22Rv1 (cell line): ENCODE measurements at regions not wholly inside any gene's neighbourhood (a gene's known extent, or its start where the extent isn't known, plus 50 kb on each side); places are given as distances from the start of the nearest gene placed in this dataset.

Experiments
- ZFX ChIP-seq: fragments of 450-650 bp; IDR thresholded peaks from 2 replicates; pipeline ENCODE4 v1.6.1; 2017; ENCODE audit warnings: antibody characterized with exemption, borderline replicate concordance
- TF ChIP-seq, protein P1 (sequence below): fragments of 450-650 bp; IDR thresholded peaks from 2 replicates; pipeline ENCODE4 v1.5.1; 2017; ENCODE audit warnings: mild to moderate bottlenecking

DNA sequence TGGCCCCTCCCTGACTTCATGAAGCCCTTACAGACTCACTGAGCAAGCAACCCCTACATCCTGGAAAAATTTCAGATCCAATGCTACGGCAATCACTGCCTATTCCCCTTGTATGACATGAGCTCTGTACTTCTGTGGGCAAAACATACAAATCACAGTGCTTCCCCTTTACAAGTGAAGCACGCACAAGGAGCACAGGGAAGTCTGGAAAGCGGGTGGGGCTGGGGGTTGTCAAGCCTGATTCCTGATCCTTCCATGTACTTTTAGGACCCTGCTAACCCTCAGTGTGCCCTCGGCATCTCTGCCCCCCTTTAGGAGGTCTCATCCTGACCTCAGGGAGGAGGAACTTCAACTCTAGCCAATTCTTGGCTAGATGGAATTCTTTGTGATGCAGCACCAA is 405.7 kb upstream of the POU3F1 start:
- TF ChIP-seq, protein P1, sequence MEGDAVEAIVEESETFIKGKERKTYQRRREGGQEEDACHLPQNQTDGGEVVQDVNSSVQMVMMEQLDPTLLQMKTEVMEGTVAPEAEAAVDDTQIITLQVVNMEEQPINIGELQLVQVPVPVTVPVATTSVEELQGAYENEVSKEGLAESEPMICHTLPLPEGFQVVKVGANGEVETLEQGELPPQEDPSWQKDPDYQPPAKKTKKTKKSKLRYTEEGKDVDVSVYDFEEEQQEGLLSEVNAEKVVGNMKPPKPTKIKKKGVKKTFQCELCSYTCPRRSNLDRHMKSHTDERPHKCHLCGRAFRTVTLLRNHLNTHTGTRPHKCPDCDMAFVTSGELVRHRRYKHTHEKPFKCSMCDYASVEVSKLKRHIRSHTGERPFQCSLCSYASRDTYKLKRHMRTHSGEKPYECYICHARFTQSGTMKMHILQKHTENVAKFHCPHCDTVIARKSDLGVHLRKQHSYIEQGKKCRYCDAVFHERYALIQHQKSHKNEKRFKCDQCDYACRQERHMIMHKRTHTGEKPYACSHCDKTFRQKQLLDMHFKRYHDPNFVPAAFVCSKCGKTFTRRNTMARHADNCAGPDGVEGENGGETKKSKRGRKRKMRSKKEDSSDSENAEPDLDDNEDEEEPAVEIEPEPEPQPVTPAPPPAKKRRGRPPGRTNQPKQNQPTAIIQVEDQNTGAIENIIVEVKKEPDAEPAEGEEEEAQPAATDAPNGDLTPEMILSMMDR: no peak
- no peak for TF ChIP-seq ZFX
